Activated naive CD4-positive, alpha-beta T cell treated with anti-CD3 and anti-CD28 coated beads, Interleukin-2, amount 50 U/mL, for 72 hours (primary cell): ENCODE measurements at regions not wholly inside any gene's neighbourhood (a gene's known extent, or its start where the extent isn't known, plus 50 kb on each side); places are given as distances from the start of the nearest gene placed in this dataset.

Experiments
- ATAC-seq, 2 donors: fragments of 150-1000 bp; cut with Tn5 transposase; 2 replicates each; pipeline ENCODE4 v1.10.0; 2021; ENCODE audit warnings: mild to moderate bottlenecking in 2 of 2, moderate library complexity in 2 of 2
- DNase-seq, 2 donors: peaks; one replicate each; pipeline ENCODE4 v3.0.0; 2021 to 2022; ENCODE audit warnings: low spot score in 2 of 2
- H3K27ac Mint-ChIP-seq, 2 donors: one replicate each; pipeline ENCODE4 v1.8.0; 2022; ENCODE audit warnings: mild to moderate bottlenecking in 2 of 2, mixed read lengths in 2 of 2
- H3K36me3 Mint-ChIP-seq, 2 donors: one replicate each; pipeline ENCODE4 v1.8.0; 2022; ENCODE audit warnings: mixed read lengths in 2 of 2
- H3K9me3 Mint-ChIP-seq, 2 donors: one replicate each; pipeline ENCODE4 v1.8.0; 2022; ENCODE audit warnings: mixed read lengths in 2 of 2

- no peak for ATAC-seq
- no peak for DNase-seq
- no peak overlapping the region for H3K27ac Mint-ChIP-seq
- H3K9me3 Mint-ChIP-seq: peaks cover 15 to 17% of the 10 kb centered on the region in 2 donors
- H3K36me3 Mint-ChIP-seq: no peaks in the 10 kb centered on the region
Measured at GRCh38 chr18:24810561-24811305, 350.3 kb downstream of the HRH4 start.

DNA sequence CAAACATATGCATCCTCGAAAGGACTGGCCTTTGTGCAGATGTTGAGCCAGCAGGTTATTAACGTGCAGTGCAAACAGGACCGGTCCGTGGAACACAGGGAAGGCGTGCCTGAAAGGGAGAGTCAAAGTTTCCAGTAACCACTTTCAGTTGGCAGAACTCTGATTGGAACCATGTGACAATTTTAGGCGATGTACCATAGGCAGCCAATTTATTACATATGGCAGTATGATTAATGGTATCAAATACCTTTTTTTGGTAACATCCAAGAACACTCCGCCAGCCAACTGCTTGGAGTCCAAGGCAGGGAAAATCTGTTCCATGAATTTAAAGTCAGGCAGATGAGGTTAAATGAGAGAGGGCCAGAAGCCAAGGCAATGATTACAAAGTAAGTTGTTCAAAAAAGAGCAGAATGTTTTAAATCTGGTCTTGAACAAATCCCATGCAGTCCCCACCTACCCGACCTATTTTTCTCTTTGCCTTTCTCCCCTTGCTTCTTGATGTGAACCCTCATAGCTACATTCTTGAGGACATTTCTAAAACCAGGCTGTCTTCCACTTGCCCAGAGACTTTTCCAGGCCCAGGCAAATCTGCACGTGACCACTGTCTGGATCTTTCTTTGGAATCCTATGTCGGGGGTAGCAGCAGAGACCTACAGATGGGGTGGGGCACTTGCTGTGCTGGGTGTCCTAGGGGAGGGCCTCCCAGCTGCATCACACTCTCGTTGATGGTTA, 351.7 kb downstream of the HRH4 start:
- Mint-ChIP-seq H3K36me3 (no peaks in the 10 kb centered on the region), H3K27ac (no peak overlapping the region), H3K9me3 (peaks cover 7 to 9% of the 10 kb centered on the region in 2 donors)
- no peak for ATAC-seq
- no peak for DNase-seq

GRCh38 chr18:24814521-24814920, 354.1 kb downstream of the HRH4 start:
- DNase-seq (no peak), ATAC-seq (no peak)
- Mint-ChIP-seq H3K36me3 (no peaks in the 10 kb centered on the region), H3K9me3 (no peaks in the 10 kb centered on the region), H3K27ac (no peak overlapping the region)

GRCh38 chr18:24817150-24817549, 356.7 kb downstream of the HRH4 start:
- no peaks in the 10 kb centered on the region for H3K36me3 Mint-ChIP-seq
- ATAC-seq (no peak), DNase-seq (no peak)
- no peaks in the 10 kb centered on the region for H3K9me3 Mint-ChIP-seq
- H3K27ac Mint-ChIP-seq: no peak overlapping the region

GRCh38 chr18:24817587-24818371, 357.3 kb downstream of the HRH4 start:
- H3K27ac Mint-ChIP-seq: no peak overlapping the region
- ATAC-seq (no peak), DNase-seq (no peak)
- no peaks in the 10 kb centered on the region for H3K9me3 Mint-ChIP-seq
- no peaks in the 10 kb centered on the region for H3K36me3 Mint-ChIP-seq

DNA sequence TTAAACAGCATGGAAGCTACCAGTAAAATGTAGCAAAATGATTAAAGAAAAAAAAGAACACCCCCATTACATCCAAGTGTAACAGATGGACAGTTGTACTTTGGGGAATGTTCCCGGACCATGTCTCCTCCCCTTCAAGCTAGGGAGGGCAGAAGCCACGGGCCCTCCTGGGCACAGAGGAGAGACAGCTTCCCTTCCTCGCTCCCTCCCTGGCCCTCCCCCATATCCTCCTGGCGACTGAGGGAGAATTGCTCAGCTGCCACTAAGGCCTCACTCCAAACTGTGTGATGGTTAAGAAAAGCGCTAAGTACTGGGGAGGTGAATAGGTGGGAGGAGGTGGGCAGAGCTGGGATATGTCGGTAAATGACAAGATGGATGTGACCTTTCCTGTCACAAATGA, 358.0 kb downstream of the HRH4 start:
- DNase-seq (no peak), ATAC-seq (no peak)
- Mint-ChIP-seq H3K27ac (no peak overlapping the region), H3K9me3 (no peaks in the 10 kb centered on the region), H3K36me3 (no peaks in the 10 kb centered on the region)

DNA sequence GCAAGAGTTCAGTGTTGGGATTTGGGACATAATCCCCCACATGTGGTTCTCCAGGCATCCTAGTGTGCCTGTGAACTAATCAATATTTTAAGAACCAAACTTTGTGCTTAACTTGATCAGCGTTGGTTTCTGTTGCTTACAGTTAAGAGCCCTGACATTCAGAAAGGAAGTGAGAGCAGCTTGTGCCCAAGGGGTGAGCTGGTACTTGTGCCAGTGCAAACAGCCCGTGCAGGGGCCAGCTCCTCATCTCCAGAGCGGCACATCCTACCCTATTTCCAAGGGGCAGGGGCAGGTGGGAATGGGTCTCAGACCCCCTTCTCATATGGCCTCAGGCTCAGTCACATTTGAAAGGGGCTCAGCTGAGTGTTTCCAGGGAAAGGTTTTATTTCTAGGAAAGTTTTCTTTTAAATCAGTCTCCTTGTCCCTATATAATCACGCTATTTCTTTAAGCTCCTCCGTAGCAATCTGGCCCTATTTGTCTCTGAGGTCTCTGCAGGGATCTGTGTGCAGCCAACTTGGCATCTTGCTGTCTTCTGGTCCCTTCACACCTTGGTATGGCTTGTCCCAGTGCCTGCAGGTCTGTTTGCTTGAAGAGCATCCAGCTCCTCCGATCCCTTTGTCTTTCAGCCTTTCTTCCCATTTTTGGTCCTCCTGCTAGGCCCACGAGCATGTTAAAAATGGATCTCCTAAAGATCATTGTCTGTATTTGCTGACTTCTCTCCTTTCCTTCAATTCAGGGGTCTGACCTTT, 358.9 kb downstream of the HRH4 start:
- Mint-ChIP-seq H3K27ac (no peak overlapping the region), H3K36me3 (no peaks in the 10 kb centered on the region), H3K9me3 (no peaks in the 10 kb centered on the region)
- DNase-seq (no peak), ATAC-seq (no peak)

DNA sequence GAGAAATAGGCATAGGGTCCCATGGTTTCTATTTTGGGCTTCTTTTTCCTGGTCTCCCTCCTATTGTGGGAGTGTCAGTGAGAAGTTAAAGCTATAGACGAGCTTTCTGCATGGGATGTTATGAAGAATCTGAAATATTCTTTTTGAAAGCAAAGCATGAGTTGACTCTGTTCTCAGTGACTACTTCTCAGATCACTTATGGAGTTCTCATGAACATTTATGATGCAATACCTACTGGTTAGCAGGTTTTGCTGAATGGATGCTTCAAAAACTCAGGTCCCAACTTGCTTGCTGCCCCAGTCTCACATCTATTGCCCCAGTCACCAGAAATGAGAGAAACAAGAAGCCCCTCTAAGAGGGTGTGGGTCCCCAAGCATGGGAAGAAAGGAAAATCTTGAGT, 365.0 kb downstream of the HRH4 start:
- DNase-seq (no peak), ATAC-seq (no peak)
- peaks cover 0 to 4% of the 10 kb centered on the region in 2 donors for H3K9me3 Mint-ChIP-seq
- no peaks in the 10 kb centered on the region for H3K36me3 Mint-ChIP-seq
- no peak overlapping the region for H3K27ac Mint-ChIP-seq

GRCh38 chr18:24826605-24827004, 366.2 kb downstream of the HRH4 start:
- ATAC-seq (no peak), DNase-seq (no peak)
- Mint-ChIP-seq H3K9me3 (peaks cover 0 to 4% of the 10 kb centered on the region in 2 donors), H3K27ac (no peak overlapping the region), H3K36me3 (no peaks in the 10 kb centered on the region)

GRCh38 chr18:24827501-24827900, 367.1 kb downstream of the HRH4 start:
- Mint-ChIP-seq H3K36me3 (no peaks in the 10 kb centered on the region), H3K27ac (no peak overlapping the region), H3K9me3 (peaks cover 0 to 4% of the 10 kb centered on the region in 2 donors)
- ATAC-seq (no peak), DNase-seq (no peak)

DNA sequence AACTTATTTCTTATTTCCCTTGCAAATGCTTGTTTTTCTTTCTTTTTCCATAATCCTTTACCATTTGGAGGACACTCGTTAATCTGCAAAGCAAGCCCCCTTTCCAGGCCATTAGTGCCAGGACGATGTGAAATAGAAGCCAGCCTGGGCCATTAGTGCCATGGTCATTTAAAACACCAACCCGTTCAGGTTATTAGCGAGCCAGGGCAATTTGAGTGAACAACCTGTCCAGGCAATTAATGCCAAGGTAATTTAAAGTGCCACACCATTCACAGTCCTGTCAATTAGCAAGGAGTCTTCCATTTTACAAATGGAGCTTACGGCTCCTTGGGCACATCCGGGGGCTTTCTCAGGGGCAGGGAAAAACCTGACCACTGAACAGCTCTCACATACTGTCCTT, 370.6 kb downstream of the HRH4 start:
- no peak for DNase-seq
- no peak for ATAC-seq
- H3K36me3 Mint-ChIP-seq: no peaks in the 10 kb centered on the region
- no peak overlapping the region for H3K27ac Mint-ChIP-seq
- peaks cover 0 to 4% of the 10 kb centered on the region in 2 donors for H3K9me3 Mint-ChIP-seq

DNA sequence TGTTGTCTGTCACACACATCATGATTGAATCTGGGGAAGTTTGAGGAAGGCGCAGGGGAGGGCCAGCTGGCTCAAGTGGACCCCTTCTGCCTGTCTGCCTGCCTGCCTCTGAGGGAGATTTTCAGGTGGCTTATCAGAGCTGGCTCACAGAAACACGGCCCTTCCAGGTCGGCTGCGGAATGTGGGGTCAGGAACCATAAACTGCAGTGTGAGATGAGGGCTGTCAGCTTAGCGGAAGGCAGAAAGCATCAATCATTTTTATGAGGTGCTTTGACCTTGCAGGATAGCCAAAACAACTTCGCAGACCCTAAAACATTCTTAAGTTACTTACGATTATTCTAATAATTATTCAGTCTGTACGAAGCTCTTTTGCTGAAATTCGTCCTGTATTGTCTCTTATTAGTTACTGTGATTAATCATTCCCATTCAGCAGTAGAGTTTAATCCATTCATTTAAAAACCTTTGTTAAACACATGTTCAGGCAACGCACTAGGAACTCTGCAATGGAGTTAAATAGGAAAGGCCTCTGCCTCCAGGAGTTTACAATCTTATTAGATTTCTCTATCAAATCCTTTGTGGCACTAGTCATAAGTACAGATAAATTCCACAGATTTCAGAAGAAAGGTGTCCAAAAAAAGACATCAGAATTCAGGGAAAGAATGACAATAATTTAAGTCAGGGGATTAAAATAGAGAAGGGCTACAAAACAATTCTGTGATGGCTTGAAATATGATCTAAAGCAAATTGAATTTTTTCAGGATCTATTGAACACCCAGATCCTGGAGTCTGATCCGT, 371.6 kb downstream of the HRH4 start:
- Mint-ChIP-seq H3K27ac (no peak overlapping the region), H3K36me3 (no peaks in the 10 kb centered on the region), H3K9me3 (no peaks in the 10 kb centered on the region)
- DNase-seq: no peak
- no peak for ATAC-seq

- H3K27ac Mint-ChIP-seq: no peak overlapping the region
- peaks cover 0 to 6% of the 10 kb centered on the region in 2 donors for H3K9me3 Mint-ChIP-seq
- ATAC-seq: no peak
- no peaks in the 10 kb centered on the region for H3K36me3 Mint-ChIP-seq
- DNase-seq: no peak
Measured at GRCh38 chr18:24835751-24836150, 375.3 kb downstream of the HRH4 start.

DNA sequence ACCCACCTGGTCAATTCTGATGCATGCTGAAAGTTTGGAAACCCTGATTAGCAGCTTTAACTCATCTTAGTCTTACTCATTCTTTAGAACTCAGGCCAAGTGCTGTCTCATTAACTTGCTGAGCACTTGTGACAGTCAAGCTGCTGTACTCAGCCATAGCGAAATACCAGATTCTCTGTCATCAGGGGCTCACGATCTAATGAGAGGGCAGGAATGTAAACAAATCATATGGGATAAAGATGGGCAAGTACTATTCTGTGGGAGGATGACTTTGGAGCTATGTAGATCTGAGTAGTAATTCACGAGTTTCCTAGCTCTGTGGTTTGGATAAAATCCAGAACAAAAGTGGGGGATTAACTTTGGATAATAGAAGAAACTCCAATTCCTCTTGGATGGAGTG, 376.6 kb downstream of the HRH4 start:
- ATAC-seq (no peak), DNase-seq (no peak)
- Mint-ChIP-seq H3K27ac (no peak overlapping the region), H3K9me3 (peaks cover 3 to 6% of the 10 kb centered on the region in 2 donors), H3K36me3 (no peaks in the 10 kb centered on the region)

DNA sequence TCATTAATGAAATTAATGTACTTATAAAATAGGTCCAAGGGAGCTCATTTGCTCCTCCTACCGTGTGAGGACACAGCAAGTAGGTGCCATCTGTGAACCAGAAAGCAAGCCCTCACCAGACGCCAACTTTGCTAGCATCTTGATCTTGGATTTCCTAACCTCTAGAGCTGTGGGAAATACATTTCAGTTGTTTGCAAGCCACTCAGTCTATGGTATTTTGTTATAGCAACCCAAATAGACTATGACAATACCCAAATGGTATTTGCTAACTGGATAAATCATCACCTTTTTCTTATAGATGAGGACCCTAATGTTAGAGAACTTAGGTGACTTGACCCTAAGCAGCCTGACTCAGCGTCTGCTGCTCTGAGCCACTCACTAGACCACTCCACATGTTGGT, 379.6 kb downstream of the HRH4 start:
- peaks cover 3 to 6% of the 10 kb centered on the region in 2 donors for H3K9me3 Mint-ChIP-seq
- ATAC-seq (no peak), DNase-seq (no peak)
- no peaks in the 10 kb centered on the region for H3K36me3 Mint-ChIP-seq
- no peak overlapping the region for H3K27ac Mint-ChIP-seq

DNA sequence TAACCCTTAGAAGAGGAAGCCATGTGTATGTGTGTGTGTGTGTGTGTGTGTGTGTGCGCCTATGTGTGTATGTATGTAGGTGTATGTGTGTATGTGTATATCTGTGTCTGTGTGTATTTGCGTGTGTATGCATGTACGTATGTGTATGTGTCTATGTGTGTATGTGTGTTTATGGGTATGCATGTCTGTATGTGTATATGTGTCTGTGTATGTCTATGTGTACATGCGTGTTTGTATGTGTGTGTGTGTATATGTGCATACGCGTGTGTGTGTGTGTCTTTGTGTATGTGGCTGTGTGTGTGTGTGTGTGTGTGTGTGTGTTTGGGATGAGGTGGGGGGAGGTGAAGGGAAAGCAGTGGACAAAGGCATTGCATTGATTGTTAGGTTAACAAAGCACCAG, 380.2 kb downstream of the HRH4 start:
- peaks cover 3 to 6% of the 10 kb centered on the region in 2 donors for H3K9me3 Mint-ChIP-seq
- DNase-seq: no peak
- no peak overlapping the region for H3K27ac Mint-ChIP-seq
- H3K36me3 Mint-ChIP-seq: no peaks in the 10 kb centered on the region
- ATAC-seq: no peak
